Endothelial cell of umbilical vein (primary cell): ENCODE measurements at regions not wholly inside any gene's neighbourhood (a gene's known extent, or its start where the extent isn't known, plus 50 kb on each side); places are given as distances from the start of the nearest gene placed in this dataset.

Source experiments
- BruUV-seq: library from RNA; stranded (reverse); fragments of 400-500 nt; replicated peaks from 2 replicates; lab custom pipeline; 2021; lab: Mats Ljungman, UMichigan
- CTCF ChIA-PET: fragments of 300-600, 350-600 bp; sonication (Branson Sonifier 250); formaldehyde crosslinking; loops from one replicate; lab custom pipeline; 2021; ENCODE audit warnings: antibody characterized with exemption, inconsistent platforms; lab: Charles Lee
- POLR2A ChIA-PET: fragments of 300-600, 350-600 bp; sonication (Branson Sonifier 250); formaldehyde crosslinking; loops from one replicate; lab custom pipeline; 2021; ENCODE audit warnings: antibody characterized with exemption, inconsistent platforms; lab: Charles Lee
- DNase-seq: peaks from one replicate; pipeline ENCODE4 v3.0.0-alpha.2; 2011; ENCODE audit warnings: low read depth, low spot score
- FAIRE-seq: peaks from 2 replicates; lab custom pipeline; 2011; peaks lifted over from hg19 to GRCh38; lab: Jason Lieb, UNC
- H2AFZ ChIP-seq: 2 replicates; pipeline ENCODE4 v1.6.0; 2012; ENCODE audit warnings: low read depth, low read length, control low read depth, inconsistent platforms
- H3K27ac ChIP-seq: 2 replicates; pipeline ENCODE4 v1.5.1; 2011; ENCODE audit warnings: low read depth, mild to moderate bottlenecking, control low read depth, low read length, moderate library complexity; ENCODE audit not compliant: insufficient read depth
- H3K27me3 ChIP-seq, 2 experiments: 2 replicates each; pipeline versions ENCODE4 v1.6.0 to v1.6.1; 2011; ENCODE audit warnings: low read length in 2 of 2, mixed read lengths in 1 of 2; ENCODE audit not compliant: control insufficient read depth in 2 of 2, insufficient read depth in 2 of 2
- H3K36me3 ChIP-seq, 2 experiments: 2 replicates in 1 of 2; 3 replicates in 1 of 2; pipeline ENCODE4 v1.5.1; 2011; ENCODE audit warnings: low read length in 2 of 2, mild to moderate bottlenecking in 1 of 2, moderate library complexity in 1 of 2; ENCODE audit not compliant: control insufficient read depth in 2 of 2, insufficient read depth in 2 of 2; ENCODE audit errors: extremely low read depth in 1 of 2
- H3K4me1 ChIP-seq: 3 replicates; pipeline ENCODE4 v1.5.1; 2011; ENCODE audit warnings: mild to moderate bottlenecking, low read length; ENCODE audit not compliant: control insufficient read depth, insufficient read depth; ENCODE audit errors: extremely low read depth
- H3K4me2 ChIP-seq: 2 replicates; pipeline ENCODE4 v1.6.1; 2011; ENCODE audit warnings: low read length, control low read depth, mixed read lengths; ENCODE audit not compliant: insufficient read depth
- H3K4me3 ChIP-seq, 3 experiments: fragments of 200-600 bp in 1 of 3; sonication (generic), shearing (Covaris generic) in 1 of 3; replicated peaks in 1 of 3; 2 replicates each; pipeline ENCODE4 v1.5.1; 2011 to 2016; ENCODE audit warnings: control low read depth in 3 of 3, low read length in 3 of 3, mild to moderate bottlenecking in 2 of 3, inconsistent platforms in 1 of 3, low read depth in 1 of 3, moderate library complexity in 1 of 3; ENCODE audit not compliant: insufficient read depth in 1 of 3
- H3K79me2 ChIP-seq: 2 replicates; pipeline ENCODE4 v1.6.0; 2012; ENCODE audit warnings: low read length, inconsistent platforms; ENCODE audit not compliant: control insufficient read depth, insufficient read depth
- H3K9ac ChIP-seq: replicated peaks from 2 replicates; pipeline ENCODE3; 2011; ENCODE audit warnings: low read length, control low read depth; ENCODE audit not compliant: insufficient read depth; ENCODE audit errors: extremely low read depth
- H3K9me1 ChIP-seq: replicated peaks from 3 replicates; pipeline ENCODE4 v1.6.0; 2011; ENCODE audit warnings: mild to moderate bottlenecking, low read length; ENCODE audit not compliant: control insufficient read depth, insufficient read depth; ENCODE audit errors: extremely low read depth
- H3K9me3 ChIP-seq: replicated peaks from 2 replicates; pipeline ENCODE4 v1.5.1; 2012; ENCODE audit warnings: low read length, inconsistent platforms; ENCODE audit not compliant: control insufficient read depth, insufficient read depth
- H4K20me1 ChIP-seq: replicated peaks from 2 replicates; pipeline ENCODE3; 2011; ENCODE audit warnings: mild to moderate bottlenecking, low read length; ENCODE audit not compliant: control insufficient read depth, insufficient read depth; ENCODE audit errors: extremely low read depth
- CTCF ChIP-seq, 2 donors: IDR thresholded peaks; 1 replicate in 1 of 2; 2 replicates in 1 of 2; pipeline ENCODE4 v1.5.1; 2011; ENCODE audit warnings: low read length in 2 of 2, mild to moderate bottlenecking in 2 of 2, moderate library complexity in 2 of 2, control low read depth in 1 of 2, inconsistent platforms in 1 of 2, low read depth in 1 of 2; ENCODE audit not compliant: insufficient read depth in 1 of 2; ENCODE audit errors: extremely low read depth in 1 of 2
- EZH2 ChIP-seq: IDR thresholded peaks from 2 replicates; pipeline ENCODE4 v1.6.1; 2012; ENCODE audit warnings: borderline replicate concordance, low read depth, mild to moderate bottlenecking, moderate library complexity, low read length, inconsistent platforms; ENCODE audit not compliant: severe bottlenecking
- FOS ChIP-seq: IDR thresholded peaks from 2 replicates; pipeline ENCODE4 v1.6.1; 2011; ENCODE audit warnings: mild to moderate bottlenecking, low read length, moderate library complexity, borderline replicate concordance; ENCODE audit not compliant: insufficient read depth
- GATA2 ChIP-seq: IDR thresholded peaks from 2 replicates; pipeline ENCODE4 v1.7.0; 2011; ENCODE audit warnings: low read depth, mild to moderate bottlenecking, moderate library complexity, mixed read lengths, low read length; ENCODE audit not compliant: insufficient read length, insufficient read depth
- JUN ChIP-seq: IDR thresholded peaks from 2 replicates; pipeline ENCODE4 v1.6.1; 2011; ENCODE audit warnings: borderline replicate concordance, low read depth; ENCODE audit not compliant: insufficient read length, insufficient read depth
- MYC ChIP-seq: IDR thresholded peaks from one replicate; pipeline ENCODE4 v1.6.1; 2011; ENCODE audit warnings: mild to moderate bottlenecking, low read depth, low read length
- POLR2AphosphoS5 ChIP-seq: IDR thresholded peaks from 2 replicates; pipeline ENCODE4 v1.6.1; 2012; ENCODE audit warnings: low read depth, mild to moderate bottlenecking, control low read depth, low read length, moderate library complexity; ENCODE audit not compliant: insufficient read depth
- dilution Hi-C: fragments of 300-500 bp; cut with MboI; formaldehyde crosslinking; loops from one replicate; pipeline ENCODE4 v1.15.0; 2019; ENCODE audit warnings: low sequenced_read_pairs; ENCODE audit not compliant: extremely low pct_ligation_motif_present
- intact Hi-C: fragments of 100-400 bp; cut with micrococcal nuclease; formaldehyde crosslinking; loops from one replicate; pipeline ENCODE4 v1.10.0; 2022
- TF ChIP-seq, protein P1 (sequence below): IDR thresholded peaks from 2 replicates; pipeline ENCODE4 v1.6.1; 2011; ENCODE audit not compliant: insufficient read depth, insufficient read length

DNA sequence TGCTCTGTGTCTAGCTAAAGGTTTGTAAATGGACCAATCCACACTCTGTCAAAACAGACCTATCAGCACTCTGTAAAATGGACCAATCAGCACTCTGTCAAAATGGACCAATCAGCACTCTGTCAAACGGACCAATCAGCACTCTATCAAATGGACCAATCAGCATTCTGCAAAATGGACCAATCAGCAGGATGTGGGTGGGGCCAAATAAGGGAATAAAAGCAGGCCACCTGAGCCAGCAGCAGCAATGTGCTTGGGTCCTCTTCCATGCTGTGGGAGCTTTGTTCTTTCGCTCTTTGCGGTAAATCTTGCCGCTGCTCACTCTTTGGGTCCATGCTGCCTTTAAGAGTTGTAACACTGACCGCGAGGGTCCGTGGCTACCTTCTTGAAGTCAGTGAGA lies 740.5 kb upstream of the POM121L12 start:
- ChIA-PET CTCF (no interaction called here), POLR2A (no interaction called here)
- Histone ChIP-seq H3K27me3 (no peaks in the 10 kb centered on the region), H3K9me3 (no peaks in the 10 kb centered on the region), H3K4me1 (no peaks in the 10 kb centered on the region), H3K9me1 (no peaks in the 10 kb centered on the region), H3K79me2 (no peaks in the 10 kb centered on the region), H3K4me3 (no peak overlapping the region), H2AFZ (no peak overlapping the region), H4K20me1 (no peaks in the 10 kb centered on the region), H3K36me3 (no peaks in the 10 kb centered on the region), H3K9ac (no peak overlapping the region), H3K27ac (no peak overlapping the region), H3K4me2 (no peak overlapping the region)
- intact Hi-C loops (no loop called here), dilution Hi-C loops (no loop called here)
- BruUV-seq = no TSS peak
- no peak for DNase-seq
- FAIRE-seq = no peak
- TF ChIP-seq POLR2AphosphoS5 (no peak), GATA2 (no peak), EZH2 (no peak), JUN (no peak), FOS (no peak), MYC (no peak), CTCF (IDR thresholded peaks at IDR 0.05; ENCODE audit: extremely low read depth in 1 of 2, insufficient read depth in 1 of 2, low read depth in 1 of 2, low read length in 2 of 2) (no peak)
- TF ChIP-seq, protein P1, sequence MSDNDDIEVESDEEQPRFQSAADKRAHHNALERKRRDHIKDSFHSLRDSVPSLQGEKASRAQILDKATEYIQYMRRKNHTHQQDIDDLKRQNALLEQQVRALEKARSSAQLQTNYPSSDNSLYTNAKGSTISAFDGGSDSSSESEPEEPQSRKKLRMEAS = no peak
